NCI-H2107 (cell line): ENCODE measurements at regions not wholly inside any gene's neighbourhood (a gene's known extent, or its start where the extent isn't known, plus 50 kb on each side); places are given as distances from the start of the nearest gene placed in this dataset.
"Not testable (repeated sequence)": the region's sequence is repeated elsewhere in the genome, so short reads cannot be mapped to it uniquely, and the experiment has no call there.

Experiments used
- DNase-seq: peaks from one replicate; lab custom pipeline; 2025; lab: John Stamatoyannopoulos, UW

- DNase-seq = no peak
Observed at GRCh38 chr18:6571239-6571602, 156.5 kb upstream of the L3MBTL4 start.

GRCh38 chr18:6572192-6572591 is 157.3 kb upstream of the ARHGAP28 start:
- not testable (repeated sequence) for DNase-seq

DNA sequence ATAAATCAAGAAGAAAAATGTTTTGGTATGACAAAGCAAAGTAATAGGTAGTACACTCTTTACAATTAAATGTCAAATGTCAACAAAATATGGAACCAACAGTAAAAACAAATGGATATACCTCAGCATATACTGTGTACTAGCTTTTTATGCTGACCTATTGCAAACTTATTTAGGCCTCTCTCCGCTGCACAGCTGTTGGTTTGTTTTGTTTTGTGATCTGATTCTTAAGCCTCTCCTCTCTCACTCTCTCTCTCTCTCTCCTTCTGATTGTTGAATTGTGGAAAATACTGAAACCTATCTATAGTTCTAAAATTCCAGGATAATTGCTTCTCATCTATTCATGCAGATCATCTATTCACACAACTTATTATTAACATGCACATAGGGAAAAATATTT is 154.9 kb upstream of the ARHGAP28 start:
- DNase-seq = no peak

GRCh38 chr18:6575908-6576307 is 153.6 kb upstream of the ARHGAP28 start:
- DNase-seq = no peak

- no peak for DNase-seq
Observed at GRCh38 chr18:6576718-6577375, 152.7 kb upstream of the ARHGAP28 start.

GRCh38 chr18:6578686-6579085 is 150.8 kb upstream of the ARHGAP28 start:
- DNase-seq = no peak

DNA sequence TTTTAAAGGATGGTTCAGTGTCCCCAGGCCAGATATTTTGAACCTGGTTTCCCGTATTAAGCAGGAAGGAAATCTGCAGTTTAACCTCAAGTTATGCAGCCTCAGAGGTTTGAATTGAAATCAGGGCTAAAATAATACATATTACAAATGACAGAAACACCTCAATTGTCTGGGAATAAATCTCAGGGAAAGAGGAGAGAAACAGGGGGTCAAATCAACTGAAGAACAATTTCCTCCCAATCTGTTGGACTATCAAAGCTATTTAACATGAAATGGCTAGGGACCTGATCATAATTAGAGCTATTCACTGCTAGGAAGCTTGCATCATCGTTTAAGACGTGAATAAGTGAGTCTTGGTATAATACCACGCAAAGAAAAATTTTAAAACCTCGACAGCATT is 150.0 kb upstream of the ARHGAP28 start:
- DNase-seq = no peak

DNA sequence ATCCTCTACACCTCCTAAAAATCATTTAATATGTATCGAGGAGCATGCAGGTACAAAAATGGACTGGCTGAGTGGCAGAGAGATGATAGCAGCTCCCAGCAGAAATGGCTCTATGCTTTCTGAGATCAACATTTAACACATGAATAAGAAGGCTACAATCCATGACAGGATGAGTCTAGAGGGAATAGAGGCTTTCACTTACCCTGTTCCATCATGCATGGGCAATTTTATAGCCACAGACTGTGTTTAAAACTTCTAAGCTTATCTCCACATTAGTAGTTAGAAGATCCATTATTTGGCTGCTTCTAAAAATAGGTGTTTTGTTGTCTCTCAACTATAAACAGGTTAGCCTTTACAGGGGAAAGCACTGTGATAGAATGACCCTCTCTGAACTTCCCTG is 149.1 kb upstream of the ARHGAP28 start:
- DNase-seq = no peak

DNA sequence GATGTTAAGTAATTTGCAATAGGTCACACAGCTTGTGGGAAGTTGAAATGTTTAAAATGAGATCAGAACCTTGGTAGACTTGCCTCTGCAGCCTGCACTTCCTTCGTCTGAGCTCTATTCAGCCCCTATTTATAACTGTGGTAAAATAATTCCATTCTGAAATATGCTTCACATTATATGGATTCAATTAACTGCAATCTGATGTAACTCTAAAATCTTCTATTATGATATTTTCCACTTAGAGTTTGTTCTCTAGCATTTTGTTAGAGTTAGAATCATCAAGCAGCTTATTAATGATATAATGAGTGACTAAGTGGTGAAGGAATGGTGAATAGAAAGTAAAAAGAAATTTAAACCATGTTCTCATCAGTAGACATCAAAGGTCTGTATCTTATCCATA is 139.6 kb upstream of the ARHGAP28 start:
- no peak for DNase-seq

GRCh38 chr18:6590326-6590725 is 139.2 kb upstream of the ARHGAP28 start:
- DNase-seq = no peak

- no peak for DNase-seq
Observed at GRCh38 chr18:6591491-6591890, 138.0 kb upstream of the ARHGAP28 start.

DNA sequence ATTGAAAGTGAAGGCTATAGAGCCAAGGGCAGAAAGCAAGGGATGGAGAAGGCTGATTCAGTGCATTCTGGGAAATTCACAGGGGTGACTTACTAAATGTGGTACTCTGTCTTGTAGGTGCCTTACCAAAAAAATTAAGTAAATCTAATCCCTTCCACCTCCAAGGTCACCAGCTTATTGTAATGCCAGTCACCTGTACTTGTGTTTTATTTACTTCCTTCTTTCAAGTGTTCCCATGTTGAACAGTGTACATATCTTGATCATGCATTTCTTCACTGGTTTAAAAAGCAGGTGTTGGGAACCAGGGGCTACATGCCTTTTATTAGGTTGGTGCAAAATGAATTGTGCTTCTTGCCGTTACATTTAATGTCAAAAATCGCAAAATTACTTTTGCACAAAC is 137.0 kb upstream of the ARHGAP28 start:
- DNase-seq = no peak

GRCh38 chr18:6593142-6593885 is 136.2 kb upstream of the ARHGAP28 start:
- DNase-seq = no peak

DNA sequence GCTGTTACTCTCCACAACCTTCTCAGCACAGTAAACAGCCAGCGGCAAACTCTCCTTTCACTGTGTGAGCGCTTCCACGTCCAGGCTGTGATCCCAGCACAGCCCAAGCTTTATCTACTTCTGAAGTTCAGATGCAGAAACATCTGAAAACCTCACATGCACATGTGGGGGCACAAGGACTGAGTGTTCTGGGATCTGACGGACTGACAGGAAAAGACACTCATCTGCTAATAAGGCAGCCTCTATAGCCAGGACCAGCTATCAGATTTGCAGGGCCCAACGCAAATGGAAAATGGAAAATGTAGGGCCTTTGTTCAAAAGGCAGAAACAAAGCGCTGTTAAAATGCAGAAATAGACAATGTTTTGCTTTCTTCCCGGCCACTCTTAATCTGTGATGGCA is 133.8 kb upstream of the ARHGAP28 start:
- no peak for DNase-seq

GRCh38 chr18:6598657-6599056 is 130.9 kb upstream of the ARHGAP28 start:
- DNase-seq = no peak

- DNase-seq = no peak
Observed at GRCh38 chr18:6600667-6601167, 128.8 kb upstream of the ARHGAP28 start.

DNA sequence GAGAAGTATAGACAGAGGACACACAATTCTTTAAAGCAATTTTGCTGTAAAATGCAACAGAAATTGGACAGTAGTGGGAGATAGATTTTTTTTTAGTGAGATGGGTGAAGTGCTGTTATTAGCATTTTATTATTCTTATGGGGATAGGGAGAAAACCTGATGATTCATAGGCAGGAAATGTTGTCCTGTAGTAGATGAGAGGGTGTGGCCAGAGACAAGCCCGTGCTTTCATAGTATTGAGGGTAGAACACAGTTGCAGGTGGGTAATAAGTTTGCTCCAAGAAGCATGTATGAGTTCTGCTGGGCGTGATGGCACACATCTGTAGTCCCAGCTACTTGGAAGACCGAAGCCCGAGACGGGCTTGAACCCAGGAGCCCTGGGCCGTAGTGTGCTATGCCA is 128.3 kb upstream of the ARHGAP28 start:
- DNase-seq = no peak

GRCh38 chr18:6602365-6602764 is 127.2 kb upstream of the ARHGAP28 start:
- no peak for DNase-seq

DNA sequence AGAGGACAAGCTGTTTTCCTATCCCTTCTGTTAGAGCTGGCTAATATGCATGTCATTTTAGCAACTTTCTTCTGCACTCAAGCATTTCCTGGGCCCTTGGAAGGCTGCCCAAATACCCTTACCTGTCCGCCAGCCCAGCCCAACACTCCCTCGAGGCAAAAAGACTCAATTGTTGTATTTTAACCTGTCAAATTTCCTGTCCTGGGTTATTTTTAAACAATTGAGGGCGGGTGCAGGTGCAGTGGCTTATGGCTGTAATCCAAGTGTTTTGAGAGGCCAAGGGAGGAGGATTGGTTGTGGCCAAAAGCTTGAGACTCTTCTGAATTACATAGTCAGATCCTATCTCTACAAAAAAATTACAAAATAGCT is 125.0 kb upstream of the ARHGAP28 start:
- no peak for DNase-seq

DNA sequence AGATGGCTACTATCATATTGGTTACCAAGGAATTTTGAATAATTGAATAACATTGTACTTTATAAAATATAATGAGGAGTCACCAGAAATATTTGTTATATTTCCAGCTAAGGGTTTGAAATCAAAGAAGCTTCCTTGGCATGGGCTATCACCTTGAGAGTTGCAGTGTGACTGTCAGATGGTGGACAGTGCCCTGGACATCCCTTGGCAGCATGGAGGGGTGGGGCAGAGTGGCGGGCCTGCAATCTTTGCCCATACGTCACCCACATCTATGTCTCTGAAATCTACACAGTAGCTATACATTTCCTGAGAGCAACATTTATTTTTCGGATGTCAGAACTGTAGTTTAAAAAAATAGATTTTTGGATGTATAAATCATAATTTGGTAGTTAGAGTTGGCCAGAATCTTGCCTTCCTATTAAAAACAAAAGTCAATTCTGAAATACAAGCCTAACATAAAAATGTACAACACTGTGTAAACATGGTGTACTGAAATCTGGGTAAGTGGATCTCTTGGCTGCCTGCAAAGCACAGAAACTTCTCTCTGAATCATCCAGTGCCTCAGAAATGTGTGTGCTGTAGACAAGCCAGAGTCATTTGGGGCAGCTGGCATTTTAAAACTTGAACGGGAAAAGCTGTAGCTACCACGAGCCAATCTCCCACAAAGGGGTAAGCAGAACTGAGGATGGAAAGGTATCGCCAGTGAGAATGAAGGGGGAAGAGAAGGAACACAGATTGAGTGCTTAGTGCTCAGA is 124.2 kb upstream of the ARHGAP28 start:
- DNase-seq = no peak

DNA sequence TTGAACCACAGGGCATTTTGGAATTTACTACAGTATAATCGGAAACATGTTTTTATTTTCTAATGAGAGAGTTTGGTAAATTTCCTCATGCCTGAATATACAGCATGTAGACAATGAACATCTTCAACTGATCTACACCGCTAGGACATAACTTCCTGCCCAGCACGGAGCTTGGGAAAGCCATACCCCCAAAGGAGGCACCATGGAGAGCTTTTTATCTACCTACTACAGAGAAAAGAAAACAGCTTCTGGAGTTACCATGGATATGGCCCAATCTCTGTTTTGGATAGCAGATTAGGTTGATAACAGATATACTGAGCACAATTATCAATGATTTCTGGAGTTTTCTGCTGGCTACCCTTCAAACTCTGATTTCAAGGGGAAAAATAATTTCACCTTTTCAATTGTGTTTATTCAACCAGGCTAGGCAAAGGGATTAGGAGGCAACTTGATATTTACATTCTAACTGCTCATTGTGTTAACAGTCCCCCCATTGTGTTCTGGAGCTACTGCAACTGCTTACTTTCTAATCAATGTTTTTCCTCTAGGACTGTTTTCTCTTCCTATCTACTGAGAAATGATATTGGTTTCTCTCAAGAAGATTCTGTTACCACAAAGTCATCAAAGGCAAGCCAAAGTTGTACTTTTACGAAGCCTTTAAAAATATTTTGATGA is 123.0 kb upstream of the ARHGAP28 start:
- DNase-seq = no peak

DNA sequence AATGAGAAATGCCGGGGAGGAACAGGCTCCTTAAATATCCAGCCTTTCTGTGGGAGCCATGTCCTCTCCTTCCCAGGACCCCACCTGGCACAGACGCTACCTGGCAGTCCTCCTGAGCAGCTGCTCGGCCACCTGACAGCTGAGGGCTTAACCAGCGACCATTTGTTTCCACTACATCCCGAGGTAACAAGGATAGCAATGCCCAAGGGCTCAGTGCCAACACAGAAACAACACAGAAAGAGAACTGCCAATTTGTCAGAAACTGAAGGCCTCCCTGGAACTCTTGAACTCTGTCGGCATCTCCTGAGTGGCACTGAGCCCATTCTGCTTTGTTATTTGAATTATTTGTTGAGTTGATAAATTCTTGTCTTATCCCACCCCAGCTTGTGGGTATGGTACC is 122.2 kb upstream of the ARHGAP28 start:
- DNase-seq = no peak
